Liver (tissue), 8 donors: ENCODE measurements at regions not wholly inside any gene's neighbourhood (a gene's known extent, or its start where the extent isn't known, plus 50 kb on each side); places are given as distances from the start of the nearest gene placed in this dataset.

Source experiments
- DNase-seq: peaks from one replicate; pipeline ENCODE4 v3.0.0-alpha.2; 2017; ENCODE audit warnings: low spot score
- H3K27ac ChIP-seq, 2 donors: one replicate each; pipeline ENCODE4 v1.7.0; 2013; ENCODE audit warnings: inconsistent platforms in 2 of 2, low read length in 2 of 2, control low read depth in 1 of 2, low read depth in 1 of 2, mild to moderate bottlenecking in 1 of 2
- H3K27me3 ChIP-seq, 4 donors: one replicate each; pipeline versions ENCODE4 v1.6.1 to v1.7.0; 2013; ENCODE audit warnings: low read length in 3 of 4, inconsistent platforms in 1 of 4, mild to moderate bottlenecking in 1 of 4, moderate library complexity in 1 of 4; ENCODE audit not compliant: control insufficient read depth in 4 of 4, insufficient read depth in 4 of 4
- H3K36me3 ChIP-seq, 4 donors: one replicate each; pipeline versions ENCODE4 v1.6.1 to v1.7.0; 2013; ENCODE audit warnings: low read length in 3 of 4, mild to moderate bottlenecking in 3 of 4, low read depth in 1 of 4, moderate library complexity in 1 of 4; ENCODE audit not compliant: control insufficient read depth in 4 of 4, insufficient read depth in 3 of 4
- H3K4me1 ChIP-seq, 4 donors: one replicate each; pipeline versions ENCODE4 v1.6.1 to v1.7.0; 2013; ENCODE audit warnings: low read length in 3 of 4, mild to moderate bottlenecking in 3 of 4, moderate library complexity in 1 of 4; ENCODE audit not compliant: control insufficient read depth in 4 of 4, insufficient read depth in 4 of 4
- H3K4me3 ChIP-seq, 3 donors: one replicate each; pipeline versions ENCODE4 v1.6.1 to v1.7.0; 2013; ENCODE audit warnings: low read length in 3 of 3, control low read depth in 1 of 3, low read depth in 1 of 3, mild to moderate bottlenecking in 1 of 3
- H3K9ac ChIP-seq, 2 donors: one replicate each; pipeline ENCODE4 v1.7.0; 2013; ENCODE audit warnings: low read length in 2 of 2, mild to moderate bottlenecking in 2 of 2, moderate library complexity in 2 of 2, control low read depth in 1 of 2, low read depth in 1 of 2
- H3K9me3 ChIP-seq, 4 donors: one replicate each; pipeline versions ENCODE4 v1.6.1 to v1.7.0; 2013; ENCODE audit warnings: low read length in 3 of 4; ENCODE audit not compliant: control insufficient read depth in 4 of 4
- ATF3 ChIP-seq: IDR thresholded peaks from 2 replicates; pipeline ENCODE4 v1.6.1; 2016; ENCODE audit warnings: antibody characterized with exemption
- CTCF ChIP-seq: fragments of 150-350 bp; IDR thresholded peaks from 2 replicates; pipeline ENCODE4 v1.5.1; 2017; ENCODE audit warnings: improper control_type of control experiment, low read depth, low read length; ENCODE audit not compliant: missing input control
- EGR1 ChIP-seq, 2 donors: IDR thresholded peaks; 2 replicates each; pipeline ENCODE4 v1.6.1; 2016 to 2018; ENCODE audit warnings: antibody characterized with exemption in 2 of 2, low read depth in 2 of 2
- FOXA1 ChIP-seq: IDR thresholded peaks from 2 replicates; pipeline ENCODE4 v1.6.1; 2016; ENCODE audit warnings: antibody characterized with exemption
- FOXA2 ChIP-seq: IDR thresholded peaks from 2 replicates; pipeline ENCODE4 v1.6.1; 2016; ENCODE audit warnings: antibody characterized with exemption
- GABPA ChIP-seq, 2 donors: IDR thresholded peaks in 1 of 2; conservative IDR thresholded peaks in 1 of 2; 2 replicates each; pipeline ENCODE4 v1.6.1; 2016; ENCODE audit warnings: antibody characterized with exemption in 2 of 2, mild to moderate bottlenecking in 1 of 2, moderate library complexity in 1 of 2
- HNF4A ChIP-seq, 2 donors: conservative IDR thresholded peaks; 2 replicates each; pipeline ENCODE4 v1.6.1; 2016; ENCODE audit warnings: antibody characterized with exemption in 2 of 2, mild to moderate bottlenecking in 2 of 2
- HNF4G ChIP-seq: IDR thresholded peaks from 2 replicates; pipeline ENCODE4 v1.6.1; 2016; ENCODE audit warnings: antibody characterized with exemption
- JUND ChIP-seq, 2 donors: IDR thresholded peaks; 2 replicates each; pipeline ENCODE4 v1.6.1; 2016; ENCODE audit warnings: antibody characterized with exemption in 2 of 2
- NR2F2 ChIP-seq: IDR thresholded peaks from 2 replicates; pipeline ENCODE4 v1.6.1; 2016; ENCODE audit warnings: antibody characterized with exemption
- RAD21 ChIP-seq, 2 donors: IDR thresholded peaks; 2 replicates each; pipeline ENCODE4 v1.6.1; 2016; ENCODE audit warnings: antibody characterized with exemption in 2 of 2, mild to moderate bottlenecking in 2 of 2
- REST ChIP-seq: IDR thresholded peaks from 2 replicates; pipeline ENCODE4 v1.6.1; 2016; ENCODE audit warnings: antibody characterized with exemption, mild to moderate bottlenecking
- RXRA ChIP-seq, 2 donors: IDR thresholded peaks; 2 replicates each; pipeline ENCODE4 v1.6.1; 2017 to 2018; ENCODE audit warnings: antibody characterized with exemption in 2 of 2, mild to moderate bottlenecking in 1 of 2
- SP1 ChIP-seq: IDR thresholded peaks from 2 replicates; pipeline ENCODE4 v1.6.1; 2018; ENCODE audit warnings: antibody characterized with exemption, mild to moderate bottlenecking
- TAF1 ChIP-seq: conservative IDR thresholded peaks from 2 replicates; pipeline ENCODE4 v1.6.1; 2016; ENCODE audit warnings: antibody characterized with exemption, mild to moderate bottlenecking
- ZBTB33 ChIP-seq: IDR thresholded peaks from 2 replicates; pipeline ENCODE4 v1.6.1; 2016; ENCODE audit warnings: antibody characterized with exemption
- WGBS: extraction: QIAGEN DNeasy Blood & Tissue Kit; methylation state at CpG from one replicate; pipeline ENCODE4 v1.1.7; 2013; 5-methylcytosine and 5-hydroxymethylcytosine counted together
- donor health status: healthy.
- donor health status: healthy.
- donor health status: healthy.
- donor health status: healthy.
- donor health status: healthy.

- no peaks in the 10 kb centered on the region for H3K36me3 ChIP-seq
- DNase-seq, result no peak
- no peak overlapping the region for H3K27ac ChIP-seq
- H3K9ac ChIP-seq, result no peak overlapping the region
- no peaks in the 10 kb centered on the region for H3K27me3 ChIP-seq
- no peaks in the 10 kb centered on the region for H3K4me1 ChIP-seq
- TF ChIP-seq ATF3, result no peak
- TF ChIP-seq NR2F2, result no peak
- no peak for TF ChIP-seq TAF1
- TF ChIP-seq EGR1 (IDR thresholded peaks at IDR 0.05; ENCODE audit: low read depth in 2 of 2), result no peak
- TF ChIP-seq FOXA2, result no peak
- TF ChIP-seq RAD21 (IDR thresholded peaks at IDR 0.05), result no peak
- TF ChIP-seq REST, result no peak
- TF ChIP-seq ZBTB33, result no peak
- no peak for TF ChIP-seq RXRA (IDR thresholded peaks at IDR 0.05)
- no peak for TF ChIP-seq JUND (IDR thresholded peaks at IDR 0.05)
- H3K9me3 ChIP-seq, result no peaks in the 10 kb centered on the region
- no peak overlapping the region for H3K4me3 ChIP-seq
These were observed 185.1 kb upstream of the NEBL start for GRCh38 chr10:21082206-21082605.

- DNase-seq, result no peak
- WGBS, result 83% methylated on average over 2 of the region's 2 CpGs
- Histone ChIP-seq H3K4me3 (no peak overlapping the region), H3K9ac (no peak overlapping the region), H3K4me1 (no peaks in the 10 kb centered on the region), H3K27me3 (no peaks in the 10 kb centered on the region), H3K9me3 (no peaks in the 10 kb centered on the region), H3K36me3 (no peaks in the 10 kb centered on the region), H3K27ac (no peak overlapping the region)
- no peak for TF ChIP-seq TAF1
- no peak for TF ChIP-seq NR2F2
- TF ChIP-seq HNF4G, result no peak
- no peak for TF ChIP-seq HNF4A (conservative IDR thresholded peaks at IDR 0.05)
- no peak for TF ChIP-seq GABPA (IDR thresholded peaks at IDR 0.05 in 1 of 2, conservative IDR thresholded peaks at IDR 0.05 in 1 of 2)
These were observed 183.2 kb upstream of the NEBL start for GRCh38 chr10:21080261-21080660.

- H3K27me3 ChIP-seq, result no peaks in the 10 kb centered on the region
- no peaks in the 10 kb centered on the region for H3K4me1 ChIP-seq
- H3K9ac ChIP-seq, result no peak overlapping the region
- no peak overlapping the region for H3K4me3 ChIP-seq
- no peaks in the 10 kb centered on the region for H3K9me3 ChIP-seq
- H3K27ac ChIP-seq, result no peak overlapping the region
- no peaks in the 10 kb centered on the region for H3K36me3 ChIP-seq
- DNase-seq, result no peak
- no peak for TF ChIP-seq FOXA1
- no peak for TF ChIP-seq ZBTB33
- no peak for TF ChIP-seq FOXA2
- TF ChIP-seq SP1, result no peak
- no peak for TF ChIP-seq EGR1 (IDR thresholded peaks at IDR 0.05; ENCODE audit: low read depth in 2 of 2)
- no peak for TF ChIP-seq RAD21 (IDR thresholded peaks at IDR 0.05)
- no peak for TF ChIP-seq CTCF
- TF ChIP-seq RXRA (IDR thresholded peaks at IDR 0.05), result no peak
- no peak for TF ChIP-seq NR2F2
These were observed 182.2 kb upstream of the NEBL start for GRCh38 chr10:21079330-21079658.
